NCI-H526 (cell line): ENCODE measurements at regions not wholly inside any gene's neighbourhood (a gene's known extent, or its start where the extent isn't known, plus 50 kb on each side); places are given as distances from the start of the nearest gene placed in this dataset.
A peak's percentile ranks its signal among the peaks of the same experiment; 100 is the strongest.
"Not testable (repeated sequence)": the region's sequence is repeated elsewhere in the genome, so short reads cannot be mapped to it uniquely, and the experiment has no call there.

Source experiments
- DNase-seq, 2 experiments: peaks; one replicate each; lab custom pipeline; 2025; lab: John Stamatoyannopoulos, UW

- not testable (repeated sequence) for DNase-seq
These were observed 378.3 kb downstream of the HLX start for GRCh38 chr1:221257548-221257947.

DNA sequence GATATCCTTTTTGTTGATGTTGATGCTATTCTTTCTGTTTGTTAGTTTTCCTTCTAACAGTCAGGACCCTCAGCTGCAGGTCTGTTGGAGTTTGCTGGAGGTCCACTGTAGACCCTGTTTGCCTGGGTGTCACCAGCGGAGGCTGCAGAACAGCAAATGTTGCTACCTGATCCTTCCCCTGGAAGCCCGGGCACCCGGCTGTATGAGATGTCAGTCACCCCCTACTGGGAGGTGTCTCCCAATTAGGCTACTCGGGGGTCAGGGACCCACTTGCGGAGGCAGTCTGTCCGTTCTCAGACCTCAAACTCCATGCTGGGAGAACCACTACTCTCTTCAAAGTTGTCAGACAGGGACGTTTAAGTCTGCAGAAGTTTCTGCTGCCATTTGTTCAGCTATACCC, 383.4 kb downstream of the HLX start:
- DNase-seq, result not testable (repeated sequence)

DNA sequence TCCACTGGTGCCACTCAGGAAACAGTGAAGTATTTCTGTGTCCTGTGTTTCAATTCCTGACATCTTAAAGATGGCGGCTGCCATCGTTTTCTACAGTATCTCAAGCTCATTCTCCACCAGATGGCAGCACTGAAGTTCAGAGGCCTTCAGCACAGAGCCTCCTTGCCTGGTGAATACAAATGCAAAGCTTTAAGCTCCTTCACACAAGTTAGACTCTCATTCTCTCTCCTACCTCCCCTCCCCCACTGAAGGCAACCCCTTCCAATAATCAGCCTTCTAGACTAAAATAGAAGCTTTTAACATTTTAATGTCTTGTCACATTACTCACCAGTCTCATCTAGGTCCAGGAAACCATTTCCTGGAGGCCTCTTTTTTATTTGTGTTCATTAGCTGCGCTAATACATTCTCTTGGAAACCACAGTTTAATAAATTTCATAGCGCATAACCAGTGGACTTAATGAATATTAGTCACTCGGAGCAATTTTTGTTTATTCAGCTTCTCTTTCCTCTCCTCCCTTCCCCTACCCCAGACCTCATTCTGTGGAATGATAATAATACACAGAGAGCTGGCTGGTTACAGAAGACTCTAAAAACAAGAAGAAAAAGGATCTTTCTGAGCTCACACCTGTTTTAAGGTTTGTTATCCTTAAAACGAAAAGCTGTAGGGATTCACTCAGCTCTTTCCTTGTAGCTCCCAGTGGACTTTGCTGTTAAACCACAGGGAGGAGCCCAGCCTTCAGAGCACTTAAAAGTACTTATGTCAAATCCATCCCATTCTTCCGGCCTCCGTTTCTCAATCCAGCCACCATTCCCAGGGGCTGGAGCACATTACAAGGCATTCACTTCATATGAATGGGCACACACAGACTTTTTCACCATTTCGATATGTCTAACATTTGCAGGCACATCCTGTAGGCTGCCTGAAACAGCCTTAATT, 384.9 kb downstream of the HLX start:
- DNase-seq, result peak; percentile 60 to 74

GRCh38 chr1:221264848-221265247, 385.6 kb downstream of the HLX start:
- DNase-seq, result no peak

DNA sequence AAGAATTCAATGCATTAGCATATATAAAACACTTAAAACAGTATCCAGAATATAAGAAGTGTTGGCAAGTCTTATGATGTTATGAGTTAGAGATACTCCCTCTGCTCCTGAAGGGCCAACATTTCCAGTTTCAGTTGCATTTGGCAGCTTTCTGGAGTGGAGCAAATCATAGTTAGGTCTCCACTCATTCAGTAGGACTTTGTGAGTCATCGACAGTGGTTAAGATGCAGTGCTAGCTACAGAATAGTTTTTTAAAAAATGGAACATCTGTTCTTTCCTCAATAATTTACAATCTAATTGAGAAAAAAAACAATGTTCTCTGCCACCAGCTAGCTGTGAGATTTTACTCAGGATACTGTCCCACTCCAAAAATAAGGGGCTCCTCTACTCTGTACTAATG, 389.1 kb downstream of the HLX start:
- DNase-seq, result no peak

- no peak for DNase-seq
These were observed 392.5 kb downstream of the HLX start for GRCh38 chr1:221271701-221272100.

- no peak for DNase-seq
These were observed 393.7 kb downstream of the HLX start for GRCh38 chr1:221272940-221273339.

GRCh38 chr1:221274373-221274772, 395.1 kb downstream of the HLX start:
- no peak for DNase-seq

GRCh38 chr1:221276896-221277409, 397.7 kb downstream of the HLX start:
- DNase-seq, result no peak

- DNase-seq, result no peak
These were observed 399.9 kb downstream of the HLX start for GRCh38 chr1:221279146-221279545.

GRCh38 chr1:221283532-221283931, 404.3 kb downstream of the HLX start:
- DNase-seq, result no peak

GRCh38 chr1:221284028-221284427, 404.8 kb downstream of the HLX start:
- no peak for DNase-seq

DNA sequence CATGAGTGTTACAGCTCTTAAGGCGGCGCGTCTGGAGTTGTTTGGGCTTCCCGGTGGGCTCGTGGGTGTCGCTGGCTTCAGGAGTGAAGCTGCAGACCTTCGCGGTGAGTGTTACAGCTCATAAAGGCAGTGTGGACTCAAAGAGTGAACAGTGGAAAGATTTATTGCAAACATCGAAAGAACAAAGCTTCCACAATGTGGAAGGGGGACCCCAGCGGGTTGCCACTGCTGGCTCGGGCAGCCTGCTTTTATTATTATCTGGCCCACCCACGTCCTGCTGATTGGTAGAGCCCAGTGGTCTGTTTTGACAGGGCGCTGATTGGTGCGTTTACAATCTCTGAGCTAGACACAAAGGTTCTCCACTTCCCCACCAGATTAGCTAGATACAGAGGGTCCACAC, 405.7 kb downstream of the HLX start:
- DNase-seq, result not testable (repeated sequence)

GRCh38 chr1:221285458-221286210, 406.4 kb downstream of the HLX start:
- DNase-seq, result not testable (repeated sequence)

DNA sequence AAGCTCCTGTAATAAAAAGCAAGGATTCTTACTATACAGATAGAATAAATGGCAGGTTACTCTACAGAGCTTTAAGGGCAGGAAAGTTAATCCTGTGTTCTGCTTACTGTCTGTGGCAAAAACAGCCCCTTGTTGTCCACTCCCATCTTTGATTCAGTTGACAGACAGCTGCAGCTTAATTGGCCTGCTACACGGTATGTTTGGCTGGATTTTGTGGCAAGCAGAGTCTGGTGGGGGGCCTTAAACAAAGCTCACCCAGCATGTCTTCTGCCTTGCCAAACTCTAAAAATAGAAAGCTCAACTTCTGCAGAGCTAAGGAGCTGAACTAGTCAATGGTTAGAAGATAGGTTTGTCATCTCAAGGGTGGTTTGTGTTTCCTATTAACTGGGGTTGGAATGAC, 407.2 kb downstream of the HLX start:
- DNase-seq, result no peak

DNA sequence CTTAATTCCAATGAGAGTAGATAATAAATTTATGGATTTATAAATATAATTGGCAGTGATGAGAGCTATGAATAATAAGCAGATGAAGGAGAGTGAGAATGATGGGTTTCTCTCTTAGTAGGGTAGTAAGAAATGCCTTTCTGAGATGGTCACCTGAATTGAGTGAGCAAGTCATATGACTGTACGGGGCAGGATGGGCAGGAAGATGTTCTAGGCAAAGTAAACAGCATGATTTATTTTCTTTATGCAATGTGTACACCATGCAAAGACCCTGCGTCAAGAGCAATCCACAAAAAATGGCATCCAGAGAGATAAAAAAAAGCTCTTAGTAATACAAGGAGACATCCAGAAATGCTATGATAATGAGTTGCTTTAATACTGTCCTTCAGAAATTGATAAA, 409.9 kb downstream of the HLX start:
- no peak for DNase-seq

- no peak for DNase-seq
These were observed 411.4 kb downstream of the HLX start for GRCh38 chr1:221290669-221291068.

DNA sequence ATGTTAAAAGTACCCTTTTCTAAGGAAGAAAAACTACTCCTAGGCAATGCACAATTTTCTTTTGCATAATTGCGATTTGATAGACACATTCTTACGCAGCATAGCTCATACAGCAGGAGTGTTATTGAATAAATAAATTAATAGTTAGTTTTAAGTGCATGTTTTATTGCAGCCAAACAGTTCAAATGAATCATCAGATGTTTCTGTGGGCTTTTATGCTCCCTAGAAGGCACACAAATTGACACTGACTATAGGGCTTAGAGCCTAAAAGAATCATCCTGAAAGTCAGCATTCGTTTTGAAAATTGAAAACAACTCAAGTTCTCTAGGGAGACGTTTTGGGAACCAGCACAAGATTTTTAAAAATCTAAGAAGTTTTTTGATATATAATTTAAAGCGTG, 411.9 kb downstream of the HLX start:
- no peak for DNase-seq

DNA sequence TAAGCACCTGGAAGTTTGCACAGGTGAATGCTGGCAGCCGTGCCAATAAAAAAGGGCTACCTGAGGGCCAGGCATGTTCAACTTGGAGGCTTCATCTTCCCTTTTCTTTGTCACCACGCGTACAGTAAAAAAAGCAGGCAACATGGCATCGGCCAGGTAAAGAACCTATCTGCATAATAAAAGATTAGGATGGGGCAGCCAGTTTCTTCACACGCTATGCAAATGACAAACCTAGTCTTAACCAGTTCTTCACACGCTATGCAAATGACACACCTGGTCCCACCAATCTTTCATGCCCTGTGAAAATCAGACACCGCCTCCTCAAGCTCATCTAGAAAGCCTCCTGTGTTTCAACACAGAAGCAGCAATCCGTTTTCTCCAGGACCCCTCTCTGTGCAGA, 413.4 kb downstream of the HLX start:
- peak; percentile 45 to 51 for DNase-seq

DNA sequence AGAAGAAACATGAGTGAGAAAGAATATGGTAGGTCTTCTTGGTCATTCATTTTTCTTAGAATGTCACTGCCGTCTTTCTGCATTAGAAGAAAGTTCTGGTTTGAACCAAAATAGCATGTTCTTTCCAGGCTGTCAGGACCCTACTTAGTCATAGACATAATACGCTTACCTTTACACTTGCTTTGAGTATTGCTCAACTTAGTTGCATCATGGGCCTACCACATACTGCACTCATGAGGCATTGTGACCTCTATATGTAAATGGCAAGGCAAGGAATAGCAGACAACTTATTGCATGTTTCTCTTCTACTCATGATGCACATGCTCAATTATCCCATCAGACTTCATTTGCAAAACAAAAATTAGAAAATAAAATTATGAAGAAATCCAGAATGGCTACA, 415.0 kb downstream of the HLX start:
- DNase-seq, result no peak

- no peak for DNase-seq
These were observed 423.1 kb downstream of the HLX start for GRCh38 chr1:221302357-221302756.

- no peak for DNase-seq
These were observed 423.6 kb downstream of the HLX start for GRCh38 chr1:221302810-221303209.

DNA sequence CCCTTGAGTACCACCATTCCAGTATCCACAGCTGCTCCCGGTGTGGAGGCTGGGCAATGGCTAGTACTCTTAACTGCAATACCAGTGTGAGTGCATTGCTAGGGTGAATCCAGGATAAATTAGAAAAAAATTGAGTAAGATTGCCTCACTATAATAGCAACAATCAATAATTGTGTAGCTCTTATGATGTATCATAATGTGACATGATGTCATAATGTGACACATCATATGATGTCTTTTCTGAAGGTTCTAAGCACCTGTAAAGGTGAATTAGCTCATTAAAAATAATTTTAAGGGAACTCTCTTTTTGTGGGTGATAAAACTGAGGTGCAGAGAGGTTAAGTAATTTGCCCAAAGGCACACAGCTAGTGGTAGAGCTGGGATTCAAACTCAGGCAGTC, 424.4 kb downstream of the HLX start:
- DNase-seq, result no peak
